HEK293 (cell line): ENCODE measurements at regions not wholly inside any gene's neighbourhood (a gene's known extent, or its start where the extent isn't known, plus 50 kb on each side); places are given as distances from the start of the nearest gene placed in this dataset.

Source experiments
- KLF8 ChIP-seq: fragments of 450-650 bp; formaldehyde crosslinking; IDR thresholded peaks from 2 replicates; pipeline ENCODE4 v1.5.1; 2016; ENCODE audit warnings: missing biosample characterization, missing genetic modification characterization
- TF ChIP-seq, protein P1 (sequence below): fragments of 450-650 bp; formaldehyde crosslinking; IDR thresholded peaks from 2 replicates; pipeline ENCODE4 v1.5.1; 2016; ENCODE audit warnings: missing biosample characterization, missing genetic modification characterization

DNA sequence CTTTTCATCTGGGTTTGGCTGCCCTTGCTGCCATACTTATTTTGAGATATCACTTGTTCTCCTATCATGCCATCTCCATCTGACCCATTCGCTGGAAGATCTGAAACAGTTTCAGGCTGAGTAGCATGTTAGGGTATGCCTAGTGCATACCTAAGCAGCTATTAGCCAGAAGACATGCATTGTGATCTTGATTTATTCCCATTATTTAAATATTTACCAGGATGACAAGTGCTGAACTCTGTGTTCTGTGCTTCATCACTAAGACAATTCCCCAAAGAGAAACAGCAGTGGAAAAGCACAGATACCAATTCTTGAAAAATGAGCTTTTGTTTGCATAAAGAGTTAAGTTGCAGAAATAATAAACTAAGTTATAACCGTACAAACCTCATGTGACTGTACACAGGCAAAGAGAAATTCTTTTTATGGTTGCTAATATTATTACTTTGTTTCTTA is 271.0 kb upstream of the ARSJ start:
- TF ChIP-seq, protein P1, sequence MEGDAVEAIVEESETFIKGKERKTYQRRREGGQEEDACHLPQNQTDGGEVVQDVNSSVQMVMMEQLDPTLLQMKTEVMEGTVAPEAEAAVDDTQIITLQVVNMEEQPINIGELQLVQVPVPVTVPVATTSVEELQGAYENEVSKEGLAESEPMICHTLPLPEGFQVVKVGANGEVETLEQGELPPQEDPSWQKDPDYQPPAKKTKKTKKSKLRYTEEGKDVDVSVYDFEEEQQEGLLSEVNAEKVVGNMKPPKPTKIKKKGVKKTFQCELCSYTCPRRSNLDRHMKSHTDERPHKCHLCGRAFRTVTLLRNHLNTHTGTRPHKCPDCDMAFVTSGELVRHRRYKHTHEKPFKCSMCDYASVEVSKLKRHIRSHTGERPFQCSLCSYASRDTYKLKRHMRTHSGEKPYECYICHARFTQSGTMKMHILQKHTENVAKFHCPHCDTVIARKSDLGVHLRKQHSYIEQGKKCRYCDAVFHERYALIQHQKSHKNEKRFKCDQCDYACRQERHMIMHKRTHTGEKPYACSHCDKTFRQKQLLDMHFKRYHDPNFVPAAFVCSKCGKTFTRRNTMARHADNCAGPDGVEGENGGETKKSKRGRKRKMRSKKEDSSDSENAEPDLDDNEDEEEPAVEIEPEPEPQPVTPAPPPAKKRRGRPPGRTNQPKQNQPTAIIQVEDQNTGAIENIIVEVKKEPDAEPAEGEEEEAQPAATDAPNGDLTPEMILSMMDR (tag by site-specific recombination) = no peak
- no peak for TF ChIP-seq KLF8 (tag by site-specific recombination)
